B cell (primary cell): ENCODE measurements at regions not wholly inside any gene's neighbourhood (a gene's known extent, or its start where the extent isn't known, plus 50 kb on each side); places are given as distances from the start of the nearest gene placed in this dataset.

Experiments used
- CTCF ChIP-seq: fragments of 200-600 bp; IDR thresholded peaks from one replicate; pipeline ENCODE4 v1.8.0; 2022; ENCODE audit warnings: antibody characterized with exemption, mild to moderate bottlenecking
- EZH2 ChIP-seq: IDR thresholded peaks from 2 replicates; pipeline ENCODE4 v1.6.1; 2012; ENCODE audit warnings: borderline replicate concordance, low read depth, mild to moderate bottlenecking, moderate library complexity, low read length; ENCODE audit not compliant: insufficient read depth, poor library complexity, severe bottlenecking

GRCh38 chr1:199152676-199153075, 513.8 kb downstream of the PTPRC start:
- TF ChIP-seq CTCF = no peak
- no peak for TF ChIP-seq EZH2
